Mesenchymal stem cell (in vitro differentiated cells and primary cell): ENCODE measurements at regions not wholly inside any gene's neighbourhood (a gene's known extent, or its start where the extent isn't known, plus 50 kb on each side); places are given as distances from the start of the nearest gene placed in this dataset.

Experiments used
- DNase-seq: peaks from one replicate; pipeline ENCODE4 v3.0.0-alpha.2; 2013
- H2AFZ ChIP-seq: one replicate; pipeline ENCODE4 v1.6.1; 2013; ENCODE audit warnings: low read depth, mild to moderate bottlenecking, control low read depth, inconsistent platforms, low read length, moderate library complexity
- H2AK5ac ChIP-seq: 2 replicates; pipeline ENCODE4 v1.6.1; 2013; ENCODE audit warnings: low read length, moderate library complexity, mild to moderate bottlenecking, inconsistent platforms; ENCODE audit not compliant: severe bottlenecking
- H2BK120ac ChIP-seq: one replicate; pipeline ENCODE4 v1.6.1; 2013; ENCODE audit warnings: low read depth, mild to moderate bottlenecking, inconsistent platforms, low read length, moderate library complexity
- H2BK12ac ChIP-seq, 2 experiments: one replicate each; pipeline ENCODE4 v1.6.1; 2013; ENCODE audit warnings: inconsistent platforms in 2 of 2, low read length in 2 of 2, mild to moderate bottlenecking in 2 of 2, moderate library complexity in 2 of 2, control low read depth in 1 of 2
- H2BK15ac ChIP-seq: one replicate; pipeline ENCODE4 v1.6.1; 2013; ENCODE audit warnings: mild to moderate bottlenecking, low read depth, inconsistent platforms; ENCODE audit not compliant: poor library complexity, severe bottlenecking
- H2BK5ac ChIP-seq: 2 replicates; pipeline ENCODE4 v1.6.1; 2013; ENCODE audit warnings: low read depth, mild to moderate bottlenecking, low read length, control low read depth, inconsistent platforms; ENCODE audit not compliant: poor library complexity, severe bottlenecking
- H3K14ac ChIP-seq, 2 experiments: one replicate each; pipeline ENCODE4 v1.6.1; 2013; ENCODE audit warnings: inconsistent platforms in 2 of 2, low read length in 2 of 2, control low read depth in 1 of 2, mild to moderate bottlenecking in 1 of 2, moderate library complexity in 1 of 2
- H3K18ac ChIP-seq, 2 experiments: one replicate each; pipeline ENCODE4 v1.6.1; 2013; ENCODE audit warnings: inconsistent platforms in 2 of 2, low read length in 2 of 2, control low read depth in 1 of 2, low read depth in 1 of 2, mild to moderate bottlenecking in 1 of 2
- H3K23ac ChIP-seq, 2 experiments: one replicate each; pipeline ENCODE4 v1.6.1; 2013; ENCODE audit warnings: inconsistent platforms in 2 of 2, low read length in 2 of 2, mild to moderate bottlenecking in 2 of 2, moderate library complexity in 2 of 2, control low read depth in 1 of 2
- H3K27ac ChIP-seq: 2 replicates; pipeline ENCODE4 v1.5.1; 2013; ENCODE audit warnings: mild to moderate bottlenecking, moderate library complexity, low read length, control low read depth, inconsistent platforms; ENCODE audit not compliant: poor library complexity, severe bottlenecking
- H3K27me3 ChIP-seq, 2 experiments: 2 replicates each; pipeline versions ENCODE4 v1.6.1 to v1.7.0; 2013; ENCODE audit warnings: low read length in 2 of 2, mild to moderate bottlenecking in 2 of 2, moderate library complexity in 2 of 2, control low read depth in 1 of 2, inconsistent platforms in 1 of 2; ENCODE audit not compliant: control insufficient read depth in 1 of 2, insufficient read depth in 1 of 2
- H3K36me3 ChIP-seq, 2 experiments: 2 replicates each; pipeline versions ENCODE4 v1.6.1 to v1.7.0; 2013; ENCODE audit warnings: low read length in 2 of 2, control low read depth in 1 of 2, inconsistent platforms in 1 of 2, low read depth in 1 of 2, mild to moderate bottlenecking in 1 of 2; ENCODE audit not compliant: insufficient read depth in 2 of 2, control insufficient read depth in 1 of 2
- H3K4ac ChIP-seq, 2 experiments: one replicate each; pipeline ENCODE4 v1.6.1; 2013; ENCODE audit warnings: inconsistent platforms in 2 of 2, low read length in 2 of 2, mild to moderate bottlenecking in 2 of 2, moderate library complexity in 2 of 2, control low read depth in 1 of 2, low read depth in 1 of 2
- H3K4me1 ChIP-seq: 2 replicates; pipeline ENCODE4 v1.6.1; 2013; ENCODE audit warnings: low read depth, low read length, control low read depth; ENCODE audit not compliant: control insufficient read depth, insufficient read depth
- H3K4me2 ChIP-seq: 2 replicates; pipeline ENCODE4 v1.6.1; 2013; ENCODE audit warnings: low read length, mild to moderate bottlenecking, inconsistent platforms; ENCODE audit not compliant: poor library complexity, severe bottlenecking
- H3K4me3 ChIP-seq, 2 experiments: 2 replicates each; pipeline versions ENCODE4 v1.5.1 to v1.7.0; 2013; ENCODE audit warnings: low read length in 2 of 2, mild to moderate bottlenecking in 2 of 2, control low read depth in 1 of 2, low read depth in 1 of 2; ENCODE audit not compliant: insufficient read depth in 1 of 2
- H3K79me1 ChIP-seq: replicated peaks from 2 replicates; pipeline ENCODE4 v1.6.1; 2013; ENCODE audit warnings: mild to moderate bottlenecking, control low read depth, low read length, inconsistent platforms; ENCODE audit not compliant: poor library complexity, severe bottlenecking
- H3K9ac ChIP-seq: 2 replicates; pipeline ENCODE4 v1.7.0; 2013; ENCODE audit warnings: mild to moderate bottlenecking, low read length, moderate library complexity
- H3K9me3 ChIP-seq: 2 replicates; pipeline ENCODE4 v1.7.0; 2013; ENCODE audit warnings: mild to moderate bottlenecking, low read length; ENCODE audit not compliant: control insufficient read depth
- H4K8ac ChIP-seq: one replicate; pipeline ENCODE4 v1.6.1; 2013; ENCODE audit warnings: inconsistent platforms, mild to moderate bottlenecking, low read length, moderate library complexity
- H4K91ac ChIP-seq: one replicate; pipeline ENCODE4 v1.6.1; 2013; ENCODE audit warnings: mild to moderate bottlenecking, low read length, inconsistent platforms
- WGBS: methylation state at CpG from one replicate; pipeline ENCODE4 v1.1.7; 2013; ENCODE audit warnings: mixed read lengths; 5-methylcytosine and 5-hydroxymethylcytosine counted together

DNA sequence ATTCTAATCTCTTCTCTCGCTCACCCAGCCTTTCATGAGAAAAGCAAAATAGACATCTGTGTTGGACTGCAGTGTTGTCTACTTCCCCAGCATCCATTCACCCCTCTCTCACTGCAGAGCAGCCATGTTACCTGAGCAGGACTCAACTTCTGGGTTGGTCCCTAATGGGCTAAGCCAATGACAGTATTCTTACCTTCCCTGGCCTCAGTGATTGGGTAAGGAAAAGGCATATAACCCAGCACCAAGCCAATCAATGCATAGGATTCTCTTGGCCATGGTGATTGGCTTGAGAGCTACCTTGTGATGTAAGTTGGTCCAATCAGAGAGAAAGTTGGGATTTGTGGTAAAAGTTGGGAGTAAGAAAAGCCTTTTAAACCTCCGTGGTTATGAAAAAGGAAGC is 99.8 kb upstream of the NECTIN1 start:
- Histone ChIP-seq H3K79me1 (no peaks in the 10 kb centered on the region), H3K36me3 (no peaks in the 10 kb centered on the region), H3K4me3 (no peak overlapping the region), H2AFZ (no peak overlapping the region), H3K18ac (no peak overlapping the region), H3K27ac (no peak overlapping the region), H3K9ac (no peak overlapping the region), H2BK5ac (no peak overlapping the region), H4K8ac (no peak overlapping the region), H3K4ac (no peak overlapping the region), H3K27me3 (peaks cover 5 to 62% of the 10 kb centered on the region in 2 experiments), H3K4me1 (no peaks in the 10 kb centered on the region), H3K4me2 (no peak overlapping the region), H2AK5ac (no peak overlapping the region), H2BK12ac (no peak overlapping the region), H4K91ac (no peak overlapping the region), H2BK15ac (no peak overlapping the region), H3K23ac (no peak overlapping the region), H3K14ac (no peak overlapping the region), H3K9me3 (peaks cover 15% of the 10 kb centered on the region), H2BK120ac (no peak overlapping the region)
- no peak for DNase-seq
- 80% methylated on average over 2 of the region's 2 CpGs for WGBS

DNA sequence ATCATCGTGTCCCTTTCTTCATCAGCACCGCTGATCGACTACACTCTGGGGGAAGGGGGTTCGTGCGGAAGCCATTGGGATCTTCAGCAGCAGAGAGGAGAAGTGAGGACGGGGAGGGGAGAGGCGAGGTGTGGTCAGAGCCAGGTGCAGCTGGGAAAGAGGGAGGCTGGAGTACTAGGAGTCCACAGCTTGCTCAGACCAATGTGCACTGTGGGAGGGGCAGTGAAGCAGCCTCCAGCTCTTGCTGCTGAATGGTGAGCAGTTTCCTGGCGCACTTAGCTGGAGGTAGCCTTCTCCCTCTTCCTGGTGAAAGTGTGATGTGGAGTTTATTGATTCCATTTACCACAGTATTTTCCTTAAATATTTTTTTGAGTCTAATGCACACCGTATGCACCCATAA is 99.0 kb upstream of the NECTIN1 start:
- no peak for DNase-seq

DNA sequence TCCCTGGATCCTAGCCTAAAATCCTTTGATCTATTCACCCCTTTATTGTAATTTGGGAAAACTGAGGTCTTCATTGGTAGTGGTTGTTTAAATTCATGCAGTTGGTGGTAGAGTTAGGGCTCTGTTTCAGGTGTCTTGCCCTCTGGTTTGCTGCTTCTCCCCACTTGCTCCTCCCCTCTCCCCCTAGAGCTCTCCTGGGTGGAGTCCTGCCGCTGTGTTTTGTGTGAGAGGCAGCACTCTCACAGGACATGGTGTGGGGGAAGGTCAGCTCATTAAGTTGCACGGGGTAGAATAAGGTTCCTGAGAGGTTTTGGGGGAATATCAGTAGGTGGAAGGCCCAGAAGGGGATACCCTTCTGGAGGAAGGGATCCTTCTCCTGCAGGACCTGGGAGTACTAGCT is 98.1 kb upstream of the NECTIN1 start:
- Histone ChIP-seq H3K18ac (no peak overlapping the region), H3K9me3 (peaks cover 15% of the 10 kb centered on the region), H2BK15ac (no peak overlapping the region), H2AFZ (no peak overlapping the region), H3K4me3 (no peak overlapping the region), H2BK5ac (no peak overlapping the region), H3K4me1 (peaks cover 1% of the 10 kb centered on the region), H3K14ac (no peak overlapping the region), H2BK12ac (no peak overlapping the region), H3K9ac (no peak overlapping the region), H3K79me1 (no peaks in the 10 kb centered on the region), H3K27me3 (peaks cover 4 to 65% of the 10 kb centered on the region in 2 experiments), H4K8ac (no peak overlapping the region), H3K36me3 (no peaks in the 10 kb centered on the region), H4K91ac (no peak overlapping the region), H3K4me2 (no peak overlapping the region), H3K4ac (no peak overlapping the region), H3K23ac (no peak overlapping the region), H3K27ac (no peak overlapping the region), H2BK120ac (no peak overlapping the region), H2AK5ac (no peak overlapping the region)
- 50% methylated on average over 2 of the region's 2 CpGs for WGBS
- DNase-seq, result no peak

More for the DNA sequence above, 99.0 kb upstream of the NECTIN1 start:
- no peaks in the 10 kb centered on the region for H3K79me1 ChIP-seq
- peaks cover 1% of the 10 kb centered on the region for H3K4me1 ChIP-seq
- no peak overlapping the region for H3K23ac ChIP-seq
- H3K9me3 ChIP-seq, result peaks cover 15% of the 10 kb centered on the region
- H2AFZ ChIP-seq, result no peak overlapping the region
- no peak overlapping the region for H2BK5ac ChIP-seq
- H3K18ac ChIP-seq, result no peak overlapping the region
- H2BK12ac ChIP-seq, result no peak overlapping the region
- H2BK120ac ChIP-seq, result no peak overlapping the region
- H2BK15ac ChIP-seq, result no peak overlapping the region
- no peak overlapping the region for H3K14ac ChIP-seq
- no peak overlapping the region for H3K27ac ChIP-seq
- 85% methylated on average over 8 of the region's 9 CpGs for WGBS
- H2AK5ac ChIP-seq, result no peak overlapping the region
- no peak overlapping the region for H4K91ac ChIP-seq
- H3K36me3 ChIP-seq, result no peaks in the 10 kb centered on the region
- no peak overlapping the region for H3K4ac ChIP-seq
- no peak overlapping the region for H3K4me3 ChIP-seq
- H3K9ac ChIP-seq, result no peak overlapping the region
- H3K27me3 ChIP-seq, result peaks cover 4 to 62% of the 10 kb centered on the region in 2 experiments
- no peak overlapping the region for H4K8ac ChIP-seq
- no peak overlapping the region for H3K4me2 ChIP-seq

DNA sequence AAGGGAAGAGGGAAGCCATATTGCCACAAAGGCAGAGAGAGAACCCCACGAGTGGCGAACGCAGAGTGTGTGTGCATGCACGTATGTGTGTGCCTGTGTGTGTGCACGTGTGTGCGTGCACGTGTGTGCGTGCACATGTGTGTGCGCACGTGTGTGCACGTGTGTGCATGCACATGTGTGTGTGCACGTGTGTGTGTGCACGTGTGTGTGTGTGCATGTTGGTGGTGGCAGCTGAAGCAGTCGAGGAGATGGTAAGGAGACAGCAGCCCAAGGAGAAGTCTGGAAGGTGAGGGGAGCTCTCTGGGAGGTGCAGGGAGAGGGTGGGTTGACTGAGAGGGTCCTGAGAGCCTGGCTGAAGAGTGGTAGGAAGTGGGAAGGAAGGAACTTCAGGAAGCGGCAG is 94.1 kb upstream of the NECTIN1 start:
- Histone ChIP-seq H3K27ac (no peak overlapping the region), H3K4me3 (no peak overlapping the region), H3K9me3 (peaks cover 13% of the 10 kb centered on the region), H3K9ac (no peak overlapping the region), H2BK12ac (no peak overlapping the region), H3K4me1 (peaks cover 1% of the 10 kb centered on the region), H2BK120ac (no peak overlapping the region), H2AK5ac (no peak overlapping the region), H3K79me1 (no peaks in the 10 kb centered on the region), H3K4ac (no peak overlapping the region), H3K14ac (no peak overlapping the region), H4K91ac (no peak overlapping the region), H3K18ac (no peak overlapping the region), H3K36me3 (no peaks in the 10 kb centered on the region), H3K23ac (no peak overlapping the region), H2AFZ (no peak overlapping the region), H3K4me2 (no peak overlapping the region), H3K27me3 (peaks cover 0 to 59% of the 10 kb centered on the region in 2 experiments), H2BK5ac (no peak overlapping the region), H4K8ac (no peak overlapping the region), H2BK15ac (no peak overlapping the region)
- WGBS, result 70% methylated on average over 15 of the region's 15 CpGs
- DNase-seq, result no peak
